IPS DF 4.7 (cell line): ENCODE measurements at regions not wholly inside any gene's neighbourhood (a gene's known extent, or its start where the extent isn't known, plus 50 kb on each side); places are given as distances from the start of the nearest gene placed in this dataset.

Experiments used
- DNase-seq: peaks from one replicate; pipeline ENCODE4 v3.0.0-alpha.2; 2013; ENCODE audit warnings: low spot score; ENCODE audit errors: extremely low read depth

- no peak for DNase-seq
Measured at GRCh38 chr2:81870119-81870518, 1565.6 kb upstream of the LRRTM1 start.

GRCh38 chr2:81858998-81859397, 1554.4 kb upstream of the LRRTM1 start:
- no peak for DNase-seq

- DNase-seq: no peak
Measured at GRCh38 chr2:81853341-81853740, 1548.8 kb upstream of the LRRTM1 start.

GRCh38 chr2:81852651-81853050, 1548.1 kb upstream of the LRRTM1 start:
- no peak for DNase-seq

- DNase-seq: no peak
Measured at GRCh38 chr2:81839780-81840179, 1535.2 kb upstream of the LRRTM1 start.

GRCh38 chr2:81835321-81836000, 1530.9 kb upstream of the LRRTM1 start:
- no peak for DNase-seq

- DNase-seq: no peak
Measured at GRCh38 chr2:81786811-81787210, 1482.3 kb upstream of the LRRTM1 start.

GRCh38 chr2:81767187-81767912, 1462.8 kb upstream of the LRRTM1 start:
- no peak for DNase-seq

GRCh38 chr2:81747481-81748070, 1443.0 kb upstream of the LRRTM1 start:
- DNase-seq: no peak

- no peak for DNase-seq
Measured at GRCh38 chr2:81739966-81740365, 1435.4 kb upstream of the LRRTM1 start.

- no peak for DNase-seq
Measured at GRCh38 chr2:81734981-81735380, 1430.4 kb upstream of the LRRTM1 start.

GRCh38 chr2:81714817-81715216, 1410.3 kb upstream of the LRRTM1 start:
- DNase-seq: no peak

- no peak for DNase-seq
Measured at GRCh38 chr2:81706856-81707255, 1402.3 kb upstream of the LRRTM1 start.

- DNase-seq: no peak
Measured at GRCh38 chr2:81703831-81704230, 1399.3 kb upstream of the LRRTM1 start.

GRCh38 chr2:81692566-81692965, 1388.0 kb upstream of the LRRTM1 start:
- no peak for DNase-seq

GRCh38 chr2:81675641-81676040, 1371.1 kb upstream of the LRRTM1 start:
- DNase-seq: no peak

GRCh38 chr2:81672923-81673322, 1368.4 kb upstream of the LRRTM1 start:
- DNase-seq: no peak

GRCh38 chr2:81672516-81672915, 1368.0 kb upstream of the LRRTM1 start:
- no peak for DNase-seq

- DNase-seq: no peak
Measured at GRCh38 chr2:81670885-81671284, 1366.3 kb upstream of the LRRTM1 start.

- no peak for DNase-seq
Measured at GRCh38 chr2:81661081-81661480, 1356.5 kb upstream of the LRRTM1 start.

GRCh38 chr2:81658227-81658626, 1353.7 kb upstream of the LRRTM1 start:
- no peak for DNase-seq

GRCh38 chr2:81650048-81650971, 1345.8 kb upstream of the LRRTM1 start:
- no peak for DNase-seq
